Heart left ventricle (tissue), 13 donors: ENCODE measurements at regions not wholly inside any gene's neighbourhood (a gene's known extent, or its start where the extent isn't known, plus 50 kb on each side); places are given as distances from the start of the nearest gene placed in this dataset.

Experiments used
- CTCF ChIP-seq, 12 donors: fragments of 200-600 bp; sonication (generic) in 4 of 12; IDR thresholded peaks; one replicate each; pipeline versions ENCODE4 v1.5.0 to v1.8.0; 2018 to 2022; ENCODE audit warnings: antibody characterized with exemption in 12 of 12, mild to moderate bottlenecking in 5 of 12
- POLR2A ChIP-seq, 2 donors: fragments of 450-650 bp; IDR thresholded peaks; one replicate each; pipeline ENCODE4 v1.6.1; 2017; ENCODE audit warnings: antibody characterized with exemption in 2 of 2, mild to moderate bottlenecking in 2 of 2, moderate library complexity in 2 of 2
- donor health status: ischemic (EF 13 %, LVEDD 7.1; RV severe dilation, severe dysfunction).
- donor health status: DM: no; HTN: yes; CAD: no.
- donor health status: DM: no; HTN: no; CAD: no.
- donor health status: ischemic (EF 25% LVEDD 6.9; RV normal size, moderate dysfunction).
- donor health status: ischemic (EF 25% LVEDD 5.7; RV mildly dilated, moderate dysfunction).
- donor health status: ischemic (EF 35%, LVEDD 5.7; RV mildly dilated, moderate dysfunction).
- donor health status: nonischemic (EF 11% LVEDD 7.7; RV severe dilation, severe dysfunction).
- donor health status: DM: yes; HTN: yes; CAD: no.
- donor health status: PGD.
- donor health status: ischemic (EF 29% LVEDD 5.4; RV normal size, mild dysfunction).
- donor health status: nonischemic (EF 23%, LVEDD 6.1; RV moderate dilation, normal function).

GRCh38 chr6:14744212-14744556 is 501.7 kb upstream of the JARID2 start:
- no peak for TF ChIP-seq CTCF (IDR thresholded peaks at IDR 0.05)
- TF ChIP-seq POLR2A (IDR thresholded peaks at IDR 0.05): no peak
